ENCODE measurements at regions not wholly inside any gene's neighbourhood (a gene's known extent, or its start where the extent isn't known, plus 50 kb on each side); places are given as distances from the start of the nearest gene placed in this dataset.

- no peak for DNase-seq
- Mint-ChIP-seq H3K9me3 (no peaks in the 10 kb centered on the region), H3K4me1 (peaks cover 13 to 15% of the 10 kb centered on the region in 2 experiments), H3K27ac (no peak overlapping the region), H3K4me3 (no peak overlapping the region), H3K27me3 (ENCODE audit: low read depth) (no peaks in the 10 kb centered on the region), H3K36me3 (ENCODE audit: insufficient read depth in 1 of 3, low read depth in 3 of 3) (no peaks in the 10 kb centered on the region)
- Histone ChIP-seq H4K91ac (ENCODE audit: insufficient read length, low read depth, low read length) (no peak overlapping the region), H3K9ac (ENCODE audit: extremely low read depth, insufficient read length, low read length) (no peak overlapping the region), H3K23ac (ENCODE audit: insufficient read length, low read depth, low read length) (no peak overlapping the region), H2BK120ac (ENCODE audit: low read depth, low read length, poor library complexity, severe bottlenecking) (no peak overlapping the region), H3K23me2 (ENCODE audit: insufficient read length, low read depth, low read length, poor library complexity, severe bottlenecking) (no peaks in the 10 kb centered on the region), H2BK12ac (ENCODE audit: insufficient read length, low read depth, low read length) (no peak overlapping the region), H2AK5ac (ENCODE audit: insufficient read length, low read length) (no peak overlapping the region), H3K4me1 (ENCODE audit: insufficient read depth, low read length) (0 out of 2 replicates have a peak, but pooled peaks cover 3% of the 10 kb centered on the region), H3K56ac (ENCODE audit: insufficient read length, low read depth, low read length) (no peak overlapping the region), H3K79me1 (ENCODE audit: insufficient read depth, low read depth, low read length, poor library complexity, severe bottlenecking) (no peaks in the 10 kb centered on the region), H3T11ph (ENCODE audit: low read length) (no peak overlapping the region), H4K20me1 (ENCODE audit: control insufficient read depth, insufficient read depth, insufficient read length) (no peaks in the 10 kb centered on the region), H3K14ac (ENCODE audit: insufficient read depth, low read length) (no peak overlapping the region), H4K8ac (replicated peaks; ENCODE audit: insufficient read length, low read depth, low read length) (no peak overlapping the region), H3K27me3 (ENCODE audit: insufficient read depth, low read length) (no peaks in the 10 kb centered on the region), H3K4ac (ENCODE audit: low read depth, low read length) (no peak overlapping the region), H2BK20ac (ENCODE audit: low read depth, low read length, poor library complexity, severe bottlenecking) (no peak overlapping the region), H3K27ac (ENCODE audit: insufficient read length, low read depth, low read length) (no peak overlapping the region), H2BK5ac (ENCODE audit: insufficient read length, low read length) (no peak overlapping the region), H3K79me2 (ENCODE audit: insufficient read depth, low read length) (no peaks in the 10 kb centered on the region), H2AFZ (ENCODE audit: low read length) (no peak overlapping the region), H2BK15ac (ENCODE audit: low read depth, low read length) (no peak overlapping the region), H3K4me2 (ENCODE audit: insufficient read depth, insufficient read length, low read length) (no peak overlapping the region), H3K18ac (ENCODE audit: insufficient read length, low read depth, low read length) (no peak overlapping the region), H3K9me3 (ENCODE audit: control insufficient read depth, low read depth, low read length) (no peaks in the 10 kb centered on the region), H4K5ac (ENCODE audit: insufficient read length, low read depth, low read length) (no peak overlapping the region)
- TF ChIP-seq, protein P1, sequence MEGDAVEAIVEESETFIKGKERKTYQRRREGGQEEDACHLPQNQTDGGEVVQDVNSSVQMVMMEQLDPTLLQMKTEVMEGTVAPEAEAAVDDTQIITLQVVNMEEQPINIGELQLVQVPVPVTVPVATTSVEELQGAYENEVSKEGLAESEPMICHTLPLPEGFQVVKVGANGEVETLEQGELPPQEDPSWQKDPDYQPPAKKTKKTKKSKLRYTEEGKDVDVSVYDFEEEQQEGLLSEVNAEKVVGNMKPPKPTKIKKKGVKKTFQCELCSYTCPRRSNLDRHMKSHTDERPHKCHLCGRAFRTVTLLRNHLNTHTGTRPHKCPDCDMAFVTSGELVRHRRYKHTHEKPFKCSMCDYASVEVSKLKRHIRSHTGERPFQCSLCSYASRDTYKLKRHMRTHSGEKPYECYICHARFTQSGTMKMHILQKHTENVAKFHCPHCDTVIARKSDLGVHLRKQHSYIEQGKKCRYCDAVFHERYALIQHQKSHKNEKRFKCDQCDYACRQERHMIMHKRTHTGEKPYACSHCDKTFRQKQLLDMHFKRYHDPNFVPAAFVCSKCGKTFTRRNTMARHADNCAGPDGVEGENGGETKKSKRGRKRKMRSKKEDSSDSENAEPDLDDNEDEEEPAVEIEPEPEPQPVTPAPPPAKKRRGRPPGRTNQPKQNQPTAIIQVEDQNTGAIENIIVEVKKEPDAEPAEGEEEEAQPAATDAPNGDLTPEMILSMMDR (conservative IDR thresholded peaks at IDR 0.05) = no peak
- WGBS (ENCODE audit: extremely low coverage, insufficient read length, low lambda C conversion rate) = no CpG with 5 or more reads among the region's 1 CpG
Measured at GRCh38 chr6:22658934-22659333, 89.6 kb downstream of the HDGFL1 start.
